ENCODE measurements at regions not wholly inside any gene's neighbourhood (a gene's known extent, or its start where the extent isn't known, plus 50 kb on each side); places are given as distances from the start of the nearest gene placed in this dataset.

DNA sequence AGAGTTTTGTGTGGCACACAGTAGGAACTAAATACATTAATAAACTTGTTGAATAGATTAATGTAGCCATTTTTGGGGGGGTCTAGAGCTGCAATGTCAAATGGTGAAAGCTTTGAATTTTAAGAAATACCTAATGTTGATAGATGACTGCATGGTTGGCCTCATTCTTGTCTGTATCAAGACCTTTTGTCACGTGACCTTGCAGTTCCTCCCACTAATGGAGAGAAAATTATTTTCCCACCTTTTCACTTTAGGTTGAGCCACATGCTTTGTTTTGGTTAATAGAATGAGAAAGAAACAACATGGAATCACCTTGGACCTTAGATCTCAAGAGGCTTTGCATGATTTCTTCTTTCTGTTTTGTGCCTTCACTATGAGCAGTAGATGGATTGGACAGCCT lies 223.6 kb upstream of the DEPDC1 start:
- TF ChIP-seq TCF12 (IDR thresholded peaks at IDR 0.05) (no peak), EP300 (IDR thresholded peaks at IDR 0.05; ENCODE audit: borderline replicate concordance in 1 of 2, low read depth in 1 of 2, low read length in 1 of 2) (no peak), SIN3A (IDR thresholded peaks at IDR 0.05; ENCODE audit: borderline replicate concordance, low read depth, low read length) (no peak), ELF1 (IDR thresholded peaks at IDR 0.05) (no peak), EZH2phosphoT487 (IDR thresholded peaks at IDR 0.05; ENCODE audit: borderline replicate concordance, low read depth) (no peak)
- TF ChIP-seq, protein P1, sequence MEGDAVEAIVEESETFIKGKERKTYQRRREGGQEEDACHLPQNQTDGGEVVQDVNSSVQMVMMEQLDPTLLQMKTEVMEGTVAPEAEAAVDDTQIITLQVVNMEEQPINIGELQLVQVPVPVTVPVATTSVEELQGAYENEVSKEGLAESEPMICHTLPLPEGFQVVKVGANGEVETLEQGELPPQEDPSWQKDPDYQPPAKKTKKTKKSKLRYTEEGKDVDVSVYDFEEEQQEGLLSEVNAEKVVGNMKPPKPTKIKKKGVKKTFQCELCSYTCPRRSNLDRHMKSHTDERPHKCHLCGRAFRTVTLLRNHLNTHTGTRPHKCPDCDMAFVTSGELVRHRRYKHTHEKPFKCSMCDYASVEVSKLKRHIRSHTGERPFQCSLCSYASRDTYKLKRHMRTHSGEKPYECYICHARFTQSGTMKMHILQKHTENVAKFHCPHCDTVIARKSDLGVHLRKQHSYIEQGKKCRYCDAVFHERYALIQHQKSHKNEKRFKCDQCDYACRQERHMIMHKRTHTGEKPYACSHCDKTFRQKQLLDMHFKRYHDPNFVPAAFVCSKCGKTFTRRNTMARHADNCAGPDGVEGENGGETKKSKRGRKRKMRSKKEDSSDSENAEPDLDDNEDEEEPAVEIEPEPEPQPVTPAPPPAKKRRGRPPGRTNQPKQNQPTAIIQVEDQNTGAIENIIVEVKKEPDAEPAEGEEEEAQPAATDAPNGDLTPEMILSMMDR (IDR thresholded peaks at IDR 0.05), result no peak
- TF ChIP-seq, protein P2, sequence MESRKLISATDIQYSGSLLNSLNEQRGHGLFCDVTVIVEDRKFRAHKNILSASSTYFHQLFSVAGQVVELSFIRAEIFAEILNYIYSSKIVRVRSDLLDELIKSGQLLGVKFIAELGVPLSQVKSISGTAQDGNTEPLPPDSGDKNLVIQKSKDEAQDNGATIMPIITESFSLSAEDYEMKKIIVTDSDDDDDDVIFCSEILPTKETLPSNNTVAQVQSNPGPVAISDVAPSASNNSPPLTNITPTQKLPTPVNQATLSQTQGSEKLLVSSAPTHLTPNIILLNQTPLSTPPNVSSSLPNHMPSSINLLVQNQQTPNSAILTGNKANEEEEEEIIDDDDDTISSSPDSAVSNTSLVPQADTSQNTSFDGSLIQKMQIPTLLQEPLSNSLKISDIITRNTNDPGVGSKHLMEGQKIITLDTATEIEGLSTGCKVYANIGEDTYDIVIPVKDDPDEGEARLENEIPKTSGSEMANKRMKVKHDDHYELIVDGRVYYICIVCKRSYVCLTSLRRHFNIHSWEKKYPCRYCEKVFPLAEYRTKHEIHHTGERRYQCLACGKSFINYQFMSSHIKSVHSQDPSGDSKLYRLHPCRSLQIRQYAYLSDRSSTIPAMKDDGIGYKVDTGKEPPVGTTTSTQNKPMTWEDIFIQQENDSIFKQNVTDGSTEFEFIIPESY (IDR thresholded peaks at IDR 0.05; ENCODE audit: borderline replicate concordance, low read depth), result no peak

Data from SK-N-SH (cell line).